ENCODE measurements at regions not wholly inside any gene's neighbourhood (a gene's known extent, or its start where the extent isn't known, plus 50 kb on each side); places are given as distances from the start of the nearest gene placed in this dataset.
A peak's percentile ranks its signal among the peaks of the same experiment; 100 is the strongest.
"Not testable (repeated sequence)": the region's sequence is repeated elsewhere in the genome, so short reads cannot be mapped to it uniquely, and the experiment has no call there.

DNA sequence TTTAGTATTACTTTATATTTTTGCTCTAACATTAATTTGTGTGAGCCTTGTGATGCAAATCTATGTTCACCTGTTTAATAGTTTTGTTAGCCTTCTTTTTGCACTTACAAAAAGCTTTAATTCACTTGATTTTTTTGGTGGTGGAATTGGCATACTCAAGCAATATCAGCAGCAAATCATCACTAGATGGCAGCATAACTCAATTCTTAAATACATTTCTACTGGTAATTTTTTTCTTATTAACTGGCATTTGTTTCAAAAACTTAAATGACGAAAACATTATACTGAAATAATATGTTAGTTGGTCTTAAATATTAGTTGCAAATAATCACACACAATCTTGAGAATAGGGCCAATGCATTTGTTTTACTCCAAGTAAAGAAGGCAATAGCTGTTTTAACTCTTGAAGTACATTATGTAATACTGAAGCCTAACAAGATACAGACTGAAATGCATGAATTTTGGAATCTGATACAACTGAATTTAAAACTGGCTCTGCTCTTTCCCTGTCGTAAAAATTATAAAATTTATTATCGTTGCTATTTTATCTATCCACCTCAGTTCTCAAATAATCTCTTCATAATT is 151.5 kb downstream of the ATXN7L3B start:
- peak; percentile 35 for DNase-seq

DNA sequence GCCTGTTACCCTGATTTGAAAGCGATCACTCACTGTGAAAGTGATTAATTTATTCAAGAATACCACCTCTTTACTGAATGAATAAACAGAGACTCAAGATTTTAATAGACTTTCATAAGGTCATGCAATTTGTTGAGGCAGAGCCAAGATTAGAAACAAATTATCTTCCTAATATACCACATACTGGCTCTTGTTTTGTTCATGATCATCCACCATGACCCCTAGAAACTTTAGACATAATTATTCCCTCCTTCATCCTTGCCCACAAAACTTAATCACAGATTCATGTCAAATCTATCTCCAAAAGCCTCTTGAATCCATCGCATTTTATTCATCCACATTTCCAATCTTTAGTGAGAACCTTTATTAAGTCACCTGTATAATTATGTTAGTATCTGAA is 152.3 kb downstream of the ATXN7L3B start:
- DNase-seq: no peak

DNA sequence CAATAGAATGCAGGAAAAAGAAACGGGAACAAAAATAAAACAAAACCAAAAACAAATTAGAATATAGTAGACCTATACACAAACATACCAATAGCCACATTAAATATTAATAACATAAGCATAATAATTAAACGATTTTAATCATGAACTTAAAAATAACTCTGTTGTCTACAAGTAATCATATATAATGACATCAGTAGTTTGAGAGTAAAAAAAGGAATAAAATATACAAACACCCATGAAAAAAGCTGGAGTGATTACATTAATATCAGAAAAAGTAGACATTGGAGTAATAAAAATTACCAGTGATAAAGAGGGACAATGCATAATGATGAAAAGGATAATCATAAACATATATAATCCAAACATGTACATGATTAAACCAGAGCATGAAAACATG is 181.8 kb downstream of the ATXN7L3B start:
- DNase-seq: no peak

DNA sequence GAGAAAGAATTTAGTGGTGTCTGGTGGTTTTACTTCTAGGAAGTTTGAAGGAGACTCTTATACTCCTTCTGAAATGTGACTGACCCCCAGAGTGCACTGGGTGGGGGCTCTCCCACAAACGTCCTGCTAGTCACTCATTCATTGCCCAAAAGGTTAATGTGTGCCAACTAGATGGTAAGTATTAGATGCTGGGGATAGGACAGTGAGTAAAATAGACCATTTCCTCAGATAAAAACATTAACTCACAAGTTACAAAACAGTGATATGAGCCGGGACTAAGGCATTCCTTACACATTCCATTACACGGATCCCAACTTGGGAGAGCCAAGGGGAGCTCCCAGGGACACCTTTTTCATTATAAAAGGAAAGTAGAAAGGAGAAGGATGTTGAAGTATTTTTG is 185.1 kb downstream of the ATXN7L3B start:
- no peak for DNase-seq

DNA sequence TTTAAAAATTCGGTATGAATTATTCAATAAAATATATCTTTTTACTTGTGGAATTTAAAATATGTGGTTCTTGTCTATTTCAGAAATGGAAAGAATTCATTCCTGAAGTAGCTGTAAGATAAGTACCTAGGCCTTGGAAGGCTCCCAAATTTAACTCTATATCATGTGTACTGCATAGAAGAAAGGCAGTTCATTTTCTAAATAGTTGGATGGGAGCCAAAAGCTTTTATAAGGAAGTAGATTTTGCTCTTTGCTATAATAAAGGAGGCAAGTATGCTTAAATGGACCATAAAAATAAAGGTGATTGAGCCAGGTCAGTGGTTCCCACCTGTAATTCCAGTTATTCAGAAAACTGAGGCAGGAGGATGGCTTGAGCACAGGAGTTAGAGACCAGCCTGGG is 187.5 kb downstream of the ATXN7L3B start:
- no peak for DNase-seq

DNA sequence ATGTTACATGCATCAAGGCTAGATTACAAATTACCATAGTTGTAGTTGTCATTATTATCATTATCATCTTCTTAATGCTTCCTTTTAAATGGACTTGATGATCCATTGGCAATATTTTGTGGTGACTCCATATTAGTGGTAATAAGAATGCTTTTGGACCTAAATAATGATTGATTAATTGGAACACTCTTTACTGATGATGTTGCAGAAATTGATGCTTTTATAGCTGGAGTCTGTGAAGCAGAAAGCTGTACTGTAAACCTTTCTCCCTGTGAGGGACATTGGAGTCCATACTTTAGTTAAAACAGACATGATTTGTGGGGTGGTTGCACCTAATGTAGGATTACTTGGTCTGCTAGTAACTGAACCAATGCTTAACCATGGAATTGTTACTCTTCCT is 190.4 kb downstream of the ATXN7L3B start:
- no peak for DNase-seq

DNA sequence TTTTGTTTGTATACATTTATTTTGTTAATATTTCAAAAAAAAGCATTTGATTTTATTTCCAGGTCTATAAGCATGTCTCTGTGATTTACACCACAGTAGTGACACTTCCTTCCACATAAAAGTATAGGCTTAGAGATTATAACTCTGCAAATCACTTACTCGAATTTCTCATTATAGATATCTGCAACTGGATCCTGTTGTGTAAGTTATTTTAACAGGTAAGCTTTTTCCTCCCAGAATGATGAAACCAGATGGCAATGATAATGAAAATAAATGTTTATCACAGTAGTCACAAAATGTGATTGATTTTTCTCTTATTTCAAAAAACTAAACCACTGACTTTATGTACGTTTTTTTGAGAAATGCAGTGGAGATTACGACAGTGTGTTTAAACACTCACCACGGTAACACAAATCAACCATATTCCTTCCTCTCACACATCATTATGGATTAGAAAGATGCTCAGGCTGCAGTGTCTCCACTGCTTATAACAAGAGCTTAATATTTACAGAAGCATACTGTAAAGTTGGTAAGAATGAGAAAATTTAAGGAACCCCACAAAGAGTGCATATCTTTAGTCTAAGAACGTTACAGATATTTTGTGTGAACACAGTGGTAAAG is 194.6 kb downstream of the ATXN7L3B start:
- DNase-seq: no peak

DNA sequence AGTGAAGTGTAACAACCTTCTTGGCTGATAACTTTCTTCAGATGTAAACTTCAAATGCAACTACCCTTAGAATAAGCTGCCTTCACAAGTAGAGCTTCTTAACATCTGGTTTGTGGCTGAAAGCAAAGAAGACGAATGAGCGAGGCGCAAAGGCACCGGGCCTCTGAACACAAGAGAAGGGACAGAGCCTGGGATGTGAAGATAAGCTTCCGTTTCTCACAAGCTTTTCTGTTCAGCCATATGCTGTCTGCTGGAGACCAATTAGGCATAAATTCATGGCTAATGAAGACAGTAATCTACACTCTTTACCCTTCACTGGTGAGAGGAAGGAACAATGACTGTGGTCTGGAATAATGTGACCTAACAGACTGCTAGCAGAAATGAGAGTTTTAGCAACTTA is 195.2 kb downstream of the ATXN7L3B start:
- no peak for DNase-seq

DNA sequence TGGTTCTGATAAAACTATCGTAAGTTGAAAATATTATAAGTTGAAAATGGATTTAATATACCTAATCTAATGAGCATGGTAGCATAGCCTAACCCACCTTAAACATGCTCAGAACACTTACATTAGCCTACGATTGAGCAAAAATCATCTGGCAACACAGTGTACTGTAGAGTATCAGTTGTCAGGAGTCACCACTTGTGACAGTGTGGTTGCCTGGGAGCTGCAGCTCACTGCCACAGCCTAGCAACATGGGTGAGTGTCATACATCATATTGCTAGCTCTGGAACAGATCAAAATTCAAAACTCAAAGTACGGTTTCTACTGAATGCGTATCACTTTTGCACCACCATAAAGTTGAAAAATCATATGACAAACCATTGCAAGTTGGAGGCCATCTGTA is 203.5 kb downstream of the ATXN7L3B start:
- DNase-seq: no peak

DNA sequence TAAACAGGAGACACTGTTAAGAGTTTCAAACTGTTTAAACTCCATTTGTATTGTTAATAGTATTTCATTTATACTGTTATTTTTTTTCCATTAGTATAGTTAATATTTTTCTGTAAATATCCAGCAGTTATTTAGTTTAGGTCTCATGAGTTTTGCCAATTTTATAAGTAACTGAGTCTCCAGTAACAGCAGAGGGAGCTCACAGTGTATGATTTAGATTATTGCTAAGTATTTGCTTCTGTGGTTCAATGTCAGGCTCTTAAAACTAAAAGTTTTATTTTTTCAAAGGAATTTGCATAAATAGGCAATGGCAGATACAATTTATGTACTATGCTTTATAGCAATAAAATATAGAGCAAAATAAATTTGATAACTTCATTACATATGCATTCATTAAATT is 209.7 kb downstream of the ATXN7L3B start:
- DNase-seq: no peak

DNA sequence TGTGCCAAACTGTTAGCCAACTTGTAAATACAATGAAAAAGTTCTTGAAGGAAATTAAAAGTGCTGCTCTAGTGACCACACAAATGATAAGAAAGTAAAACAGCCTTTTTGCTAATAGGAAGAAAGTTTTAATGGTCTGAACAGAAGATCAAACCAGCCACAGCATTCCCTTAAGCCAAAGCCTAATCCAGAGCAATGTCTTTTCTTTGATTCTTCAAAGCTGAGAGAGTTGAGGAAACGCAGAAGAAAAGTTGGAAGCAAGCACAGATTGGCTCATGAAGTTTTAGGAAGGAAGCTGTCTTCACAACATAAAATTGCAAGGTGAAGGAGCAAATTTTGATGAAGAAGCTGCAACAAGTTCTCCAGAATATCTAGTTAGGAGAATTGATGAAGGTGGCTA is 213.8 kb downstream of the ATXN7L3B start:
- DNase-seq: no peak

DNA sequence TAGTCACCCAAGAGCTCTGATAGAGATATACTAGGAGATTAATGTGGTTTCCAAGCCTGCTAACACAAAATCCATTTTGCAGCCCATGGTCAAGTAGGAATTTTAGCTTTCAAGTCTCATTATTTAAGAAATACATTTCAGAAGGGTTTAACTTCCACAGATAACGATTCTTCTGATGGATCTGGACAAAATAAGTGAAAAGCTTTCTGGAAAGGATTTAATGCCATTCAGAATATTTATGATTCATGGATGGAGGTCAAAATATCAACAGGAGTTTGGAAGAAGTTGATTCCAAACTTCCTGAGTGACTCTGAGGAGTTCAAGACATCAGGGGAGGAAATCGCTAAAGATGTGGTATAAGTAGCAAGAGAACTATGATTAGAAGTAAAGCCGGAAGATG is 214.6 kb downstream of the ATXN7L3B start:
- no peak for DNase-seq

DNA sequence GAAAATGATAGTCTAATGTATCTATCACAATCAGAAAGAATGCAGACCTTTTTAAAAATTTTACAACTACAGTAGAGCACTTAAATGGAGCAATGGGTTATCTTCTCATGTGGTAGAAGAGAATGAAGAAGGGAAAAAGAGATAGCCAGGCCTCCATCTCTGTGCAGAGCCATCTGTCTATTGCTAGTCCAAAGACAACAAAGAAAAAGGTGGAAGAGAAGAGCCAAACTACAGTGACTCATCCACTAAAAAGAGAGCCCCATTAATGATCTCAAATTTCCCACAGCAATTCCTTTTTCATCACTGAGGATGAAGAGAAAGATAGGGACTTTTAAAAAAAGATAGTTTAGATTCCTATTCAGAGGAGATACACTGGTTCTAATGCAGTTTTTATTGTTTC is 232.9 kb downstream of the ATXN7L3B start:
- DNase-seq: no peak

DNA sequence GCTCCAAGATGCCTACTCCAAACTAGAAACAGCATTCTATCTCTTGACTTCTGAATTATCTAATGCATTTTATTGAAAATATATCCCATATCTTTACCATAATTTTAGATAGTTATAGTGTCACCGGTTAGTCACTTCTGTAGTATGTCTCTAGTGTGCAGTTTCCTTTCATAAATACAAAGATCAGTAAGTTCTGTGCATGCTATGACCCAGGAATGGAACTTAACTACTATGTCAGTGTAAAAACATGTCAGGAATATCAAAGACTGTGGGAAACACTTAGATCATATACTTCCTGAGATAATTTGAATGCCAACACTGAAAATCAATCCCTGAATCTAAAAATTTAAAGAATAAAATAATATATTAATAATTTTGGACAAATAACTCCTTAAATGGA is 237.6 kb downstream of the ATXN7L3B start:
- no peak for DNase-seq

DNA sequence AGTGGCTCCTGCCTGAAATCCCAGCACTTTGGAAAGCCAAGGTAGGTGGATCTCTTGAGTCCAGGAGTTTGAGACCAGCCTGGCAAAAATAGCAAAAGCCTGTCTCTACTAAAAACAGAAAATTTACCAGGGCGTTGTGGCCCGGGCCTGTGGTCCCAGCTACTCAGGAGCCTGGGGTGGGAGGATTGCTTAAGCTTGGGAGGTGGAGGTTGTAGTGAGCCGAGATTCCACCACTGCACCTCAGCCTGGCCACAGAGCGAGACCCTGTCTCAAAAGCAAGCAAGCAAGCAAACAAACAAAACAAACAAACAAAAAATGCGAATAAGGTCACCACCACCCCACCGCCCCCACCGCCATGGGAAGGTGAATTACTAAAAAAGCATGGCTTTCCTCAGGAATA is 238.7 kb downstream of the ATXN7L3B start:
- no peak for DNase-seq

DNA sequence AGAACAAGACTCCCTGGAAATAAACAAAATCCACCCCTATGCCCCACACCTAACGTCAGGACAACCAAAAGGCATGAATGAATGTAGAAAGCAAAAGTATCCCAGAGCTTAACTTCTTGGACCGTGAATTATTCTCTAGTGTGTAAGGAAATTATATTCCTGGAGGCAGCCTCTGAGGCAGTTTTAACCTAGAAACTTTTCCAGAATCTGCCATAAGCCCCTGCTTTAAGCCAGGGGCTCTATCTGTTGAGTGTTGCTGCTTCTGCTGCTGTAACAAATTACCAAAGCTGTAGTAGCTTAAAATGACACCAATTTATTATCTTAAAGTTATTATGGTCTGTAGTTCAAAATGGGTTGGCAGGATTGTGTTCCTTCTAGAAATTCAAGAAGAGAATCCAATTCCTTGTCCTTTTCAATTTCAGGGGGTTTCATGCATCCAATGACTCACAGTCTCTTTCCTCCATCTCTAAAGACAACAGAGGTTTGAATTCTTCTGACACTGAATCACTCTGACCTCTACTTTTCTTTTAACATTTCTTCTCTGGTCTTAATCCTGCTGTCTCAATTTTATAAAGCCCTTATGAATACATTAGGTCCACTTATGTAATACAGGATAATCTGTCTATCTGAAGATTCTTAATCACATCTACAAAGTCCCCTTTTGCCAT is 242.7 kb downstream of the ATXN7L3B start:
- DNase-seq: no peak

DNA sequence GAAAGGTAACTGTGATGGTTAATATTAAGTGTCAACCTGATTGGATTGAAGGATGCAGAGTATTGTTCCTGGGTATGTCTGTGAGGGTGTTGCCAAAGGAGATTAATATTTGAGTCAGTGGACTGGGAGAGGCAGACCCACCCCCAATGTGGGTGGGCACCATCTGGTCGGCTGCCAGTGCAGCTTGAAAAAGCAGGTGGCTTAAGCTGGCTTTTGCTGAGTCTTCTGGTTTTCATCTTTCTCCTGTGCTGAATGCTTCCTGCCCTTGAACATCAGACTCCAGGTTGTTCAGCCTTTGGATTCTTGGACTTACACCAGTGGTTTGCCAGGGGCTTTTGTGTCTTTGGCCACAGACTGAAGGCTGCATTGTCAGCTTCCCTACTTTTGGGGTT is 243.2 kb downstream of the ATXN7L3B start:
- not testable (repeated sequence) for DNase-seq

DNA sequence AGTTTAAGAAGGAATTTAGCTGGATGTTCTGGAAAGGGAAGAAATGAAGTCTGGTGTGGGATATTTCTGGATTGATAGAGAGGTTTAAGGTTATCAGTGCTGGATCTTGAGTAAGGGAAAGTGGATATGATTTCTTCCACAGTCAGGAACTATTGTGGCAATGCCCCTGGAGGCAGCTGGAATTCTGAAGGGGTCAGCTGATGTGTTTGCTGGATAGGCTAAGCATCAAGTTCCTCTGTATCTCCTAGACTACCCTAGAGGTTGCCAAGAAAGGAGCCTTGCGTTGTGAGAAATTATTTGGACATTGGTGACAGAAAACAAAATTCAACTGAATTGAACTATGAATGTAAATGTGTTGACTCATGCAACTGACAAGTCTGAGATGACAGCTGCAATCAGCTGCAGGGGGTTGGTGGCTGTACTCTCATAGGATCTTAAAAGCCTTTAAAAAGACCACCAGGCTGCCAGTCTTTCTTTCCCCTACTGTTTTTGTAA is 244.4 kb downstream of the ATXN7L3B start:
- no peak for DNase-seq

DNA sequence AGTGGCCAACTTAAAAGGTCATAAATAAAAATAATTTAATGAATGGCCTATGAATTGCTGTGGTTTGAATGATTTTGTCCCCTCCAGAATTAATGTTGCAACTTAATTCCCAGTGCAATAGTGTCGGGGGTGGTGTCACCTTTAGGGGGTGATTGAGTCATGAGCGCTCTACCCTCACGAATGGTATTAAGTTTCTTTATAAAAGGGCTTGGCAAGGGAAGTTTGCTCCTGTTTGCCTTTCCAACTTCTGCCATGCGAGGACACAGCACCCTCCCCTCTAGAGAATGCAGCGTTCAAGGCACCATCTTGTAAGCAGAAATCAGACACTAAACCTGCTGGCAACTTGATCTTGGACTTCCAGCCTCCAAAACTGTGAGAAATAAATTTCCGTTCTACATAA is 253.3 kb downstream of the ATXN7L3B start:
- no peak for DNase-seq

DNA sequence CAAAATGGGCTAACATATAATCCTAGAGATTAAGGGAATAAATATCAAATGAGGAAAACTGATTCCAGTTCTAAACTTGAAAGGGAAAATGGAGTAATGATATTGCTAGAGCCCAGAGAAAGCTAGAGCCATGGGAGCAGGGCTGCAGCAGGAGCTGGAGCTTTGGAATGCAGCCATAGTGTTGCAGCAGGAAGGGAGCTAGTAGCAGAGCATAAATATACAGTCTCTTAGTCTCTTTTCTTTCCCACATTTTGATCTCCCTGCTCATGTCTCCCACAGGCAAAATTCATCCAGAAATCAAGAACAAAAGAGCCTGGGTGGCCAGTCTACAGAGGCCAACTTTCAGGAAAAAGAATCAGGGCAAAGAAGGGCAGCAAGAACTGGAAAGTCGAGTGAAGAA is 253.7 kb downstream of the ATXN7L3B start:
- no peak for DNase-seq

DNA sequence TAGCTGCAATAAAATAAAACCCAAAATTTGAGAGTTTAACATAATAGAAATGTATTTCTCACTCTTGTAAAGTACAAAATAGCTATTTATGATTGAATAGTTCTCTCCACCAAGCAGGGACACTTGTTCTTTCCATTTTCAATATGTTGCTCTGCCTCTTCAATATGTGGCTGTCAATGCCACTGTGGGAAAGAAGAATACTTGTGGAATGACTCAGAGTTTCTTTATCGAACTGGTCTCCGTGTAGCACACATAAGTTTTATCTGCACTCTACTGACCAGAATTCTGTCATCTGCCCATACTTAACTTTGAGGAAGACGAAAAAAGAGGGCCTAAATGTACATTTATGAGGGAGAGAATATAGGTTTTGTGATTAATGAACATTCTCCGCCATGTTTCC is 256.9 kb downstream of the ATXN7L3B start:
- no peak for DNase-seq

DNA sequence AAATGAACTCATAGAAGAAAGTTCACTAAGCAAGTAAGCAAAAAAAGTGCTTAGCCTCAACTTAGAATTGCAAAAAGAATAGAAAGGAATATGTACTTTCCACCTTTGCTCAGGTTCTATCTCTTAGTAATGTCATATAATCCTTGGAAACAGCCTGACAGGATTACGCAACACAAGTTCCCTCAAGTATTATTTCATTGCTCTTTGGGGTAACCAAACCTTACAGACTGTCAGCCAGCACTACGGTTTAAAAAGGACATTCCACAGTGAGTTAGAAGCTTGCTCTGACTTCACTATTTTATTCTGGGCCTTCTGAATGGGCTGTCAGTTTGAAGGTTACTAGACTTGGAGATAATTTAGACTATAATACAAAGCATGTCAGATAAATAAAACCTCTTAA is 264.0 kb downstream of the ATXN7L3B start:
- DNase-seq: no peak

DNA sequence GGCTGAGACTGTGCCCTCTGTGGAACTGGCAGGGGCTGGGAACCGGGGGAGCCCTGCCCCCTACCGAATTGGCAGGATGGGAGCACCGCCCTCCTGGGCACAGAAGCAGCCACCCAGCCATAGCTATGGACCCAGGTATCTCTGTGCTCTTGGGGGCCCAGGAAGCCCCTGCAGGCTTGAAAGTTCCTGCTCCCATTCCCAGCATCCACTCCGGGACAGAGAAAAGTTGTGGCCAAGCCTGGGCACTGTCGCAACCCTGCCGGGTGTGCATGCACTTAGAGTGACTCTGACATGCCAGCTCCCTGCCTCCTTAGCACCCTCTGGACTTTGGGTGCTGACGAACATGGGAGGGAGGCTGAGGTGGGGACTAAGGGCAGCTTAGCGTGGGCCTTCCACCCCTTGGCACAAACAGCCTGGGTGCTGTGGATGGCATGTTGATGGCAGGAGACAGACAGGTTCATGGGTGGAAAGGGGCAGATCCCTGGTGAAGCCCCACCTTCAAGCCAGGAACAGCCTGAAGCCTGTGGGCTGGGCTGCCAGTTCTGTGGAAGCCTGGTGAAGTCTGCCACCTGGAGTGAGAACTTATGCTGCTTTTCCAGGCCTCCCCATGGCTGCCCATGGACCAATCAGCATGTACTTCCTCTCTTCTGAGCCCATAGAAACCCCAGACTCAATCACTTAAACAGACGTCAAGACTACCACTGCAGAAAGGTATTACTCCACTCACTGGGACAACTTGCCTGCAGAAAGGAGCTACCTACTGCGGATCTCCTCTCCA is 279.0 kb downstream of the ATXN7L3B start:
- DNase-seq: no peak

DNA sequence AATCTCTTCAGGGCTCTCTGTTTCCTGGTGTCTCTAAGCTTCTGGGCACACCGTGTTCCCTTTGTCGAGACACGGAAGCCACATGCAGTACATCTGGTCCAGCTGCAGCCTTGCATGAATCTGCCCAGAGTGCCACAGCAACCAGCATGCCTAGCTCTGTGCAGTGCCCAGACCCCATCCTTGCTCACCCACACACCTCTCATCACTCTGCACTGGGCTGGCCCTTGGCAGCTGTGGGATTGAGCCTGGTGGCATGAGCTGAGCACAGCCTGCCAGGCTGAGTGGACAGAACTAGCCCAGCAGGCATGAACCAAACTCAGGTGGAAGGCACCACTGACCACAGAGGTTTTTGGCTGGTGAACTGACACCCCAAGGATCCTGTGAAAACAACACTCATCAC is 279.9 kb downstream of the ATXN7L3B start:
- no peak for DNase-seq

All from inflammatory macrophage treated with lipopolysaccharide for 4 hours (primary cell).